OCI-LY3 (cell line): ENCODE measurements at regions not wholly inside any gene's neighbourhood (a gene's known extent, or its start where the extent isn't known, plus 50 kb on each side); places are given as distances from the start of the nearest gene placed in this dataset.

Source experiments
- H2AFZ ChIP-seq: fragments of 200-600, 300-600 bp; shearing (Covaris generic); 2 replicates; pipeline ENCODE4 v1.6.0; 2014; ENCODE audit warnings: antibody characterized with exemption, low read depth, low read length
- H3K27ac ChIP-seq: fragments of 200-600, 300-600 bp; sonication (generic); 2 replicates; pipeline ENCODE4 v1.5.1; 2014; ENCODE audit warnings: mild to moderate bottlenecking, low read length, moderate library complexity, mixed read lengths
- H3K27me3 ChIP-seq: fragments of 200-600, 300-600 bp; sonication (generic); 2 replicates; pipeline ENCODE4 v1.6.1; 2014; ENCODE audit warnings: low read depth, low read length, mixed read lengths
- H3K36me3 ChIP-seq: fragments of 200-600, 300-600 bp; sonication (generic); replicated peaks from 2 replicates; pipeline ENCODE3; 2014; ENCODE audit warnings: low read depth, low read length, mixed read lengths
- H3K4me1 ChIP-seq: fragments of 300-600, 200-600 bp; sonication (generic); 2 replicates; pipeline ENCODE4 v1.6.1; 2014; ENCODE audit warnings: low read length, mixed read lengths
- H3K4me2 ChIP-seq: fragments of 200-600, 300-600 bp; sonication (generic); 2 replicates; pipeline ENCODE4 v1.6.1; 2014; ENCODE audit warnings: low read length, mixed read lengths
- H3K4me3 ChIP-seq: fragments of 300-600, 200-600 bp; sonication (generic); 2 replicates; pipeline ENCODE4 v1.5.1; 2014; ENCODE audit warnings: antibody characterized with exemption, mild to moderate bottlenecking, low read length, moderate library complexity
- H3K79me2 ChIP-seq: fragments of 300-600, 200-600 bp; shearing (Covaris generic); 2 replicates; pipeline ENCODE4 v1.6.1; 2014; ENCODE audit warnings: mild to moderate bottlenecking, low read length, mixed read lengths
- H3K9ac ChIP-seq: fragments of 300-600, 200-600 bp; shearing (Covaris generic); 2 replicates; pipeline ENCODE4 v1.6.0; 2014; ENCODE audit warnings: mild to moderate bottlenecking, low read length, moderate library complexity
- H3K9me3 ChIP-seq: fragments of 200-600, 300-600 bp; shearing (Covaris generic); 2 replicates; pipeline ENCODE4 v1.6.1; 2014; ENCODE audit warnings: low read length, mixed read lengths; ENCODE audit not compliant: insufficient read depth
- H4K20me1 ChIP-seq: fragments of 200-600, 300-600 bp; sonication (generic); 2 replicates; pipeline ENCODE4 v1.6.1; 2016; ENCODE audit warnings: low read length, mixed read lengths; ENCODE audit not compliant: insufficient read depth
- CTCF ChIP-seq: fragments of 200-600, 300-600 bp; sonication (generic); IDR thresholded peaks from 2 replicates; pipeline ENCODE4 v1.5.1; 2014; ENCODE audit warnings: antibody characterized with exemption, low read length, low read depth
- EZH2phosphoT487 ChIP-seq: fragments of 200-600 bp; shearing (Covaris generic); IDR thresholded peaks from 2 replicates; pipeline ENCODE4 v1.6.1; 2018; ENCODE audit warnings: antibody characterized with exemption, mixed run types, low read depth

- Histone ChIP-seq H4K20me1 (no peaks in the 10 kb centered on the region), H3K79me2 (no peaks in the 10 kb centered on the region), H3K27ac (no peak overlapping the region), H2AFZ (no peak overlapping the region), H3K9ac (no peak overlapping the region), H3K4me3 (no peak overlapping the region), H3K9me3 (no peaks in the 10 kb centered on the region), H3K36me3 (no peaks in the 10 kb centered on the region), H3K27me3 (no peaks in the 10 kb centered on the region), H3K4me2 (no peak overlapping the region), H3K4me1 (no peaks in the 10 kb centered on the region)
- TF ChIP-seq CTCF (no peak), EZH2phosphoT487 (no peak)
Measured at GRCh38 chr21:27418346-27418745, 451.5 kb upstream of the ADAMTS5 start.

- TF ChIP-seq CTCF (no peak), EZH2phosphoT487 (no peak)
- no peaks in the 10 kb centered on the region for H3K4me1 ChIP-seq
- no peak overlapping the region for H3K9ac ChIP-seq
- H2AFZ ChIP-seq = no peak overlapping the region
- H3K27ac ChIP-seq = no peak overlapping the region
- H3K4me2 ChIP-seq = no peak overlapping the region
- H3K36me3 ChIP-seq = no peaks in the 10 kb centered on the region
- H3K9me3 ChIP-seq = no peaks in the 10 kb centered on the region
- no peaks in the 10 kb centered on the region for H4K20me1 ChIP-seq
- H3K4me3 ChIP-seq = no peak overlapping the region
- no peaks in the 10 kb centered on the region for H3K27me3 ChIP-seq
- no peaks in the 10 kb centered on the region for H3K79me2 ChIP-seq
Measured at GRCh38 chr21:27412530-27412929, 445.6 kb upstream of the ADAMTS5 start.

GRCh38 chr21:27408826-27409225, 441.9 kb upstream of the ADAMTS5 start:
- no peaks in the 10 kb centered on the region for H3K79me2 ChIP-seq

GRCh38 chr21:27407271-27407670, 440.4 kb upstream of the ADAMTS5 start:
- Histone ChIP-seq H4K20me1 (no peaks in the 10 kb centered on the region), H3K4me1 (peaks cover 16% of the 10 kb centered on the region), H3K36me3 (no peaks in the 10 kb centered on the region), H3K9ac (no peak overlapping the region), H3K27ac (no peak overlapping the region), H3K9me3 (no peaks in the 10 kb centered on the region), H3K79me2 (no peaks in the 10 kb centered on the region), H3K4me2 (no peak overlapping the region), H3K4me3 (no peak overlapping the region), H3K27me3 (no peaks in the 10 kb centered on the region), H2AFZ (no peak overlapping the region)
- TF ChIP-seq EZH2phosphoT487 = no peak
- no peak for TF ChIP-seq CTCF

More at GRCh38 chr21:27408826-27409225, 441.9 kb upstream of the ADAMTS5 start:
- Histone ChIP-seq H3K27ac (no peak overlapping the region), H3K4me2 (no peak overlapping the region), H4K20me1 (no peaks in the 10 kb centered on the region), H3K4me3 (no peak overlapping the region), H3K4me1 (peaks cover 16% of the 10 kb centered on the region), H3K36me3 (no peaks in the 10 kb centered on the region), H3K9ac (no peak overlapping the region), H3K27me3 (no peaks in the 10 kb centered on the region), H3K9me3 (no peaks in the 10 kb centered on the region), H2AFZ (no peak overlapping the region)
- TF ChIP-seq CTCF (no peak), EZH2phosphoT487 (no peak)
